ENCODE measurements at regions not wholly inside any gene's neighbourhood (a gene's known extent, or its start where the extent isn't known, plus 50 kb on each side); places are given as distances from the start of the nearest gene placed in this dataset.

GRCh38 chrX:130482871-130483270 lies 81.1 kb downstream of the RBMX2 start:
- TF ChIP-seq POLR2A (IDR thresholded peaks at IDR 0.05; ENCODE audit: low read depth, low read length) (no peak), CTCF (IDR thresholded peaks at IDR 0.05; ENCODE audit: extremely low read depth in 1 of 2, insufficient read depth in 1 of 2, low read depth in 1 of 2, low read length in 2 of 2) (no peak), POLR2AphosphoS5 (IDR thresholded peaks at IDR 0.05; ENCODE audit: insufficient read depth, low read depth, low read length) (no peak), MAX (IDR thresholded peaks at IDR 0.05; ENCODE audit: insufficient read depth, insufficient read length) (no peak), EZH2 (IDR thresholded peaks at IDR 0.05; ENCODE audit: borderline replicate concordance, low read depth, low read length, severe bottlenecking) (no peak), MYC (IDR thresholded peaks at IDR 0.05; ENCODE audit: low read depth, low read length) (no peak), JUN (IDR thresholded peaks at IDR 0.05; ENCODE audit: borderline replicate concordance, insufficient read depth, insufficient read length, low read depth) (no peak)
